ENCODE measurements at regions not wholly inside any gene's neighbourhood (a gene's known extent, or its start where the extent isn't known, plus 50 kb on each side); places are given as distances from the start of the nearest gene placed in this dataset.

- no peak for TF ChIP-seq CTCF (IDR thresholded peaks at IDR 0.05; ENCODE audit: extremely low read depth in 1 of 2, insufficient read depth in 1 of 2, low read depth in 1 of 2, low read length in 2 of 2)
- TF ChIP-seq POLR2A (IDR thresholded peaks at IDR 0.05; ENCODE audit: low read depth, low read length), result no peak
- TF ChIP-seq MYC (IDR thresholded peaks at IDR 0.05; ENCODE audit: low read depth, low read length), result no peak
- TF ChIP-seq EZH2 (IDR thresholded peaks at IDR 0.05; ENCODE audit: borderline replicate concordance, low read depth, low read length, severe bottlenecking), result no peak
- no peak for TF ChIP-seq GATA2 (IDR thresholded peaks at IDR 0.05; ENCODE audit: insufficient read depth, insufficient read length, low read depth, low read length)
- TF ChIP-seq POLR2AphosphoS5 (IDR thresholded peaks at IDR 0.05; ENCODE audit: insufficient read depth, low read depth, low read length), result no peak
Observed at GRCh38 chr13:62388515-62388914, 972.9 kb upstream of the PCDH20 start.

Data from endothelial cell of umbilical vein (primary cell).